ENCODE measurements at regions not wholly inside any gene's neighbourhood (a gene's known extent, or its start where the extent isn't known, plus 50 kb on each side); places are given as distances from the start of the nearest gene placed in this dataset.
A peak's percentile ranks its signal among the peaks of the same experiment; 100 is the strongest.

GRCh38 chr14:35971965-35972630, 146.0 kb downstream of the BRMS1L start:
- no peak overlapping the region for H3K4me3 ChIP-seq
- H3K27ac ChIP-seq (replicated peaks in 1 of 4), result no peak overlapping the region
- TF ChIP-seq POLR2AphosphoS5 (IDR thresholded peaks at IDR 0.05) (no peak), CTCF (IDR thresholded peaks at IDR 0.05) (no peak), POLR2A (IDR thresholded peaks at IDR 0.05; ENCODE audit: low read depth) (no peak), EP300 (IDR thresholded peaks at IDR 0.05) (no peak)
- 91% methylated on average over 1 of the region's 1 CpG for WGBS
- H3K27me3 ChIP-seq, result no peaks in the 10 kb centered on the region
- intact Hi-C loops (cut with DNase I), result no loop called here
- H3K36me3 ChIP-seq, result no peaks in the 10 kb centered on the region
- no peak for DNase-seq (ENCODE audit: extremely low spot score)
- no peaks in the 10 kb centered on the region for H3K9me3 ChIP-seq
- no peaks in the 10 kb centered on the region for H3K4me1 ChIP-seq

- intact Hi-C loops (cut with DNase I), result no loop called here
- H3K27me3 ChIP-seq, result no peaks in the 10 kb centered on the region
- TF ChIP-seq CTCF (IDR thresholded peaks at IDR 0.05) (no peak), POLR2A (IDR thresholded peaks at IDR 0.05; ENCODE audit: low read depth) (no peak), EP300 (IDR thresholded peaks at IDR 0.05) (no peak), POLR2AphosphoS5 (IDR thresholded peaks at IDR 0.05) (no peak)
- H3K4me1 ChIP-seq, result no peaks in the 10 kb centered on the region
- peak; percentile 75 for DNase-seq (ENCODE audit: extremely low spot score)
- no peaks in the 10 kb centered on the region for H3K36me3 ChIP-seq
- 71% methylated on average over 3 of the region's 3 CpGs for WGBS
- H3K9me3 ChIP-seq, result no peaks in the 10 kb centered on the region
- no peak overlapping the region for H3K27ac ChIP-seq (replicated peaks in 1 of 4)
- no peak overlapping the region for H3K4me3 ChIP-seq
These were observed 143.2 kb downstream of the BRMS1L start for GRCh38 chr14:35969310-35969709.

GRCh38 chr14:35965400-35965799, 139.3 kb downstream of the BRMS1L start:
- DNase-seq (ENCODE audit: extremely low spot score), result no peak
- intact Hi-C loops (cut with DNase I), result no loop called here
- Histone ChIP-seq H3K27me3 (no peaks in the 10 kb centered on the region), H3K9me3 (no peaks in the 10 kb centered on the region), H3K36me3 (no peaks in the 10 kb centered on the region), H3K27ac (replicated peaks in 1 of 4) (no peak overlapping the region), H3K4me1 (no peaks in the 10 kb centered on the region), H3K4me3 (no peak overlapping the region)
- no peak for TF ChIP-seq POLR2AphosphoS5 (IDR thresholded peaks at IDR 0.05)
- TF ChIP-seq CTCF (IDR thresholded peaks at IDR 0.05), result no peak
- TF ChIP-seq POLR2A (IDR thresholded peaks at IDR 0.05; ENCODE audit: low read depth), result no peak
- no peak for TF ChIP-seq EP300 (IDR thresholded peaks at IDR 0.05)
- WGBS, result 57% methylated on average over 2 of the region's 2 CpGs

GRCh38 chr14:35964697-35965286, 138.7 kb downstream of the BRMS1L start:
- DNase-seq (ENCODE audit: extremely low spot score), result peak; percentile 14
- H3K27me3 ChIP-seq, result no peaks in the 10 kb centered on the region
- no peaks in the 10 kb centered on the region for H3K9me3 ChIP-seq
- no peak for TF ChIP-seq POLR2AphosphoS5 (IDR thresholded peaks at IDR 0.05)
- no peak for TF ChIP-seq EP300 (IDR thresholded peaks at IDR 0.05)
- TF ChIP-seq POLR2A (IDR thresholded peaks at IDR 0.05; ENCODE audit: low read depth), result no peak
- TF ChIP-seq CTCF (IDR thresholded peaks at IDR 0.05), result no peak
- no peak overlapping the region for H3K4me3 ChIP-seq
- H3K36me3 ChIP-seq, result no peaks in the 10 kb centered on the region
- 73% methylated on average over 7 of the region's 7 CpGs for WGBS
- no peak overlapping the region for H3K27ac ChIP-seq (replicated peaks in 1 of 4)
- intact Hi-C loops (cut with DNase I), result no loop called here
- H3K4me1 ChIP-seq, result no peaks in the 10 kb centered on the region

DNA sequence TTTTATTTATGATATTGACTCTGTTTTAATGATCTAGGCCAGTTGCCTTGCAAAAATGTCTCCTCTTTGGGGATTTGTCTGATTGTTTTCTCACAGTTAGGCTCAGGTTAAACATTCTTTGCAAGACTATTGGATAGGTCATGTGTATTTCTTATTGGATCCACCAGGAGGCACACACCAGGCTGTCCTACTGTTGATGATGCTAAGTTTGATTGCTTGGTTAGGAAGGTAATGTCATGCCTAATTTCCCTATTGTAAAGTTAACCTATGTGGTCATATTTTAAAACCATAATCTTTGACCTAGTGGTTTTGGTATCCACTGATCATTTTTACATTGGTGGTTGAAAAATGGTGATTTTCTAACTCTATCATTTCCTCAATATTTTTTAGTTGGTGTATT, 137.1 kb downstream of the BRMS1L start:
- intact Hi-C loops (cut with DNase I), result no loop called here
- Histone ChIP-seq H3K36me3 (no peaks in the 10 kb centered on the region), H3K27me3 (no peaks in the 10 kb centered on the region), H3K4me3 (no peak overlapping the region), H3K27ac (replicated peaks in 1 of 4) (no peak overlapping the region), H3K4me1 (no peaks in the 10 kb centered on the region), H3K9me3 (no peaks in the 10 kb centered on the region)
- no peak for DNase-seq (ENCODE audit: extremely low spot score)
- TF ChIP-seq EP300 (IDR thresholded peaks at IDR 0.05) (no peak), POLR2A (IDR thresholded peaks at IDR 0.05; ENCODE audit: low read depth) (no peak), CTCF (IDR thresholded peaks at IDR 0.05) (no peak), POLR2AphosphoS5 (IDR thresholded peaks at IDR 0.05) (no peak)
